Endothelial cell of umbilical vein (primary cell): ENCODE measurements at regions not wholly inside any gene's neighbourhood (a gene's known extent, or its start where the extent isn't known, plus 50 kb on each side); places are given as distances from the start of the nearest gene placed in this dataset.

Experiments used
- CTCF ChIP-seq, 2 donors: IDR thresholded peaks; 1 replicate in 1 of 2; 2 replicates in 1 of 2; pipeline ENCODE4 v1.5.1; 2011; ENCODE audit warnings: low read length in 2 of 2, mild to moderate bottlenecking in 2 of 2, moderate library complexity in 2 of 2, control low read depth in 1 of 2, inconsistent platforms in 1 of 2, low read depth in 1 of 2; ENCODE audit not compliant: insufficient read depth in 1 of 2; ENCODE audit errors: extremely low read depth in 1 of 2
- EZH2 ChIP-seq: IDR thresholded peaks from 2 replicates; pipeline ENCODE4 v1.6.1; 2012; ENCODE audit warnings: borderline replicate concordance, low read depth, mild to moderate bottlenecking, moderate library complexity, low read length, inconsistent platforms; ENCODE audit not compliant: severe bottlenecking
- FOS ChIP-seq: IDR thresholded peaks from 2 replicates; pipeline ENCODE4 v1.6.1; 2011; ENCODE audit warnings: mild to moderate bottlenecking, low read length, moderate library complexity, borderline replicate concordance; ENCODE audit not compliant: insufficient read depth
- GATA2 ChIP-seq: IDR thresholded peaks from 2 replicates; pipeline ENCODE4 v1.7.0; 2011; ENCODE audit warnings: low read depth, mild to moderate bottlenecking, moderate library complexity, mixed read lengths, low read length; ENCODE audit not compliant: insufficient read length, insufficient read depth
- JUN ChIP-seq: IDR thresholded peaks from 2 replicates; pipeline ENCODE4 v1.6.1; 2011; ENCODE audit warnings: borderline replicate concordance, low read depth; ENCODE audit not compliant: insufficient read length, insufficient read depth
- MAX ChIP-seq: IDR thresholded peaks from 2 replicates; pipeline ENCODE4 v1.6.1; 2011; ENCODE audit not compliant: insufficient read depth, insufficient read length
- MYC ChIP-seq: IDR thresholded peaks from one replicate; pipeline ENCODE4 v1.6.1; 2011; ENCODE audit warnings: mild to moderate bottlenecking, low read depth, low read length
- POLR2A ChIP-seq: IDR thresholded peaks from 2 replicates; pipeline ENCODE4 v1.6.1; 2012; ENCODE audit warnings: low read depth, mild to moderate bottlenecking, control low read depth, low read length
- POLR2AphosphoS5 ChIP-seq: IDR thresholded peaks from 2 replicates; pipeline ENCODE4 v1.6.1; 2012; ENCODE audit warnings: low read depth, mild to moderate bottlenecking, control low read depth, low read length, moderate library complexity; ENCODE audit not compliant: insufficient read depth

- no peak for TF ChIP-seq CTCF (IDR thresholded peaks at IDR 0.05; ENCODE audit: extremely low read depth in 1 of 2, insufficient read depth in 1 of 2, low read depth in 1 of 2, low read length in 2 of 2)
- no peak for TF ChIP-seq POLR2A
- TF ChIP-seq POLR2AphosphoS5: no peak
- TF ChIP-seq JUN: no peak
- TF ChIP-seq EZH2: no peak
- no peak for TF ChIP-seq MAX
- no peak for TF ChIP-seq MYC
- no peak for TF ChIP-seq GATA2
- no peak for TF ChIP-seq FOS
Observed at GRCh38 chr11:122213171-122213570, 97.2 kb upstream of the BLID start.
